Activated CD8-positive, alpha-beta memory T cell treated with anti-CD3 and anti-CD28 coated beads, Interleukin-2, amount 10 ng/mL, durations not matched to agents 7 days and 5 days (primary cell): ENCODE measurements at regions not wholly inside any gene's neighbourhood (a gene's known extent, or its start where the extent isn't known, plus 50 kb on each side); places are given as distances from the start of the nearest gene placed in this dataset.

ENCODE experiments used
- ATAC-seq: fragments of 150-1000 bp; cut with Tn5 transposase; one replicate; pipeline ENCODE4 v1.10.0; 2021; ENCODE audit warnings: moderate library complexity
- CTCF ChIA-PET: fragments of 350-600 bp; sonication (Branson Sonifier 250); formaldehyde crosslinking; loops from one replicate; lab custom pipeline; 2021; ENCODE audit warnings: antibody characterized with exemption; lab: Charles Lee
- DNase-seq: peaks from one replicate; pipeline ENCODE4 v3.0.0-alpha.2; 2020
- H3K27ac Mint-ChIP-seq: one replicate; pipeline ENCODE4 v1.8.0; 2021; ENCODE audit warnings: mild to moderate bottlenecking, mixed read lengths
- H3K27me3 Mint-ChIP-seq: one replicate; pipeline ENCODE4 v1.8.0; 2021; ENCODE audit warnings: mixed read lengths
- H3K36me3 Mint-ChIP-seq: one replicate; pipeline ENCODE4 v1.8.0; 2021; ENCODE audit warnings: mild to moderate bottlenecking, mixed read lengths
- H3K4me1 Mint-ChIP-seq: one replicate; pipeline ENCODE4 v1.8.0; 2021; ENCODE audit warnings: mixed read lengths
- H3K4me3 Mint-ChIP-seq: one replicate; pipeline ENCODE4 v1.8.0; 2021; ENCODE audit warnings: mild to moderate bottlenecking, moderate library complexity, mixed read lengths
- H3K9me3 Mint-ChIP-seq: one replicate; pipeline ENCODE4 v1.8.0; 2022; ENCODE audit warnings: low read depth, mixed read lengths

- no peaks in the 10 kb centered on the region for H3K36me3 Mint-ChIP-seq
Observed at GRCh38 chr20:17141568-17141967, 85.3 kb upstream of the PCSK2 start.

GRCh38 chr20:17142666-17143065 is 84.2 kb upstream of the PCSK2 start:
- no peak for ATAC-seq
- no peak for DNase-seq
- no peaks in the 10 kb centered on the region for H3K27me3 Mint-ChIP-seq
- H3K36me3 Mint-ChIP-seq: no peaks in the 10 kb centered on the region
- H3K27ac Mint-ChIP-seq: no peak overlapping the region
- peaks cover 5% of the 10 kb centered on the region for H3K9me3 Mint-ChIP-seq
- H3K4me3 Mint-ChIP-seq: no peak overlapping the region
- CTCF ChIA-PET: no interaction called here
- no peaks in the 10 kb centered on the region for H3K4me1 Mint-ChIP-seq

More at GRCh38 chr20:17141568-17141967, 85.3 kb upstream of the PCSK2 start:
- H3K4me3 Mint-ChIP-seq: no peak overlapping the region
- H3K4me1 Mint-ChIP-seq: no peaks in the 10 kb centered on the region
- H3K27ac Mint-ChIP-seq: no peak overlapping the region
- no peak for DNase-seq
- H3K27me3 Mint-ChIP-seq: no peaks in the 10 kb centered on the region
- peaks cover 5% of the 10 kb centered on the region for H3K9me3 Mint-ChIP-seq
- ATAC-seq: no peak
- CTCF ChIA-PET: no interaction called here

GRCh38 chr20:17150858-17151257 is 76.0 kb upstream of the PCSK2 start:
- DNase-seq (no peak), ATAC-seq (no peak)
- Mint-ChIP-seq H3K9me3 (peaks cover 4% of the 10 kb centered on the region), H3K27ac (no peak overlapping the region), H3K27me3 (no peaks in the 10 kb centered on the region), H3K4me1 (no peaks in the 10 kb centered on the region), H3K36me3 (no peaks in the 10 kb centered on the region), H3K4me3 (no peak overlapping the region)
- CTCF ChIA-PET: no interaction called here

- Mint-ChIP-seq H3K27me3 (no peaks in the 10 kb centered on the region), H3K4me3 (no peak overlapping the region), H3K9me3 (peaks cover 2% of the 10 kb centered on the region), H3K4me1 (no peaks in the 10 kb centered on the region), H3K36me3 (no peaks in the 10 kb centered on the region), H3K27ac (no peak overlapping the region)
- ATAC-seq: no peak
- CTCF ChIA-PET: no interaction called here
- no peak for DNase-seq
Observed at GRCh38 chr20:17155401-17155800, 71.4 kb upstream of the PCSK2 start.

- CTCF ChIA-PET: no interaction called here
Observed at GRCh38 chr20:17158701-17159100, 68.1 kb upstream of the PCSK2 start.

GRCh38 chr20:17161673-17162481 is 65.0 kb upstream of the PCSK2 start:
- no peak overlapping the region for H3K27ac Mint-ChIP-seq
- no peaks in the 10 kb centered on the region for H3K4me1 Mint-ChIP-seq
- no peaks in the 10 kb centered on the region for H3K9me3 Mint-ChIP-seq
- no peaks in the 10 kb centered on the region for H3K27me3 Mint-ChIP-seq
- CTCF ChIA-PET: no interaction called here
- DNase-seq (no peak), ATAC-seq (no peak)
- H3K4me3 Mint-ChIP-seq: no peak overlapping the region
- no peaks in the 10 kb centered on the region for H3K36me3 Mint-ChIP-seq

More at GRCh38 chr20:17158701-17159100, 68.1 kb upstream of the PCSK2 start:
- H3K4me3 Mint-ChIP-seq: no peak overlapping the region
- DNase-seq (no peak), ATAC-seq (no peak)
- H3K4me1 Mint-ChIP-seq: no peaks in the 10 kb centered on the region
- no peaks in the 10 kb centered on the region for H3K27me3 Mint-ChIP-seq
- H3K36me3 Mint-ChIP-seq: no peaks in the 10 kb centered on the region
- no peak overlapping the region for H3K27ac Mint-ChIP-seq
- peaks cover 2% of the 10 kb centered on the region for H3K9me3 Mint-ChIP-seq

GRCh38 chr20:17168026-17168612 is 58.7 kb upstream of the PCSK2 start:
- no peaks in the 10 kb centered on the region for H3K9me3 Mint-ChIP-seq

GRCh38 chr20:17169585-17170136 is 57.2 kb upstream of the PCSK2 start:
- no peaks in the 10 kb centered on the region for H3K9me3 Mint-ChIP-seq
- H3K4me3 Mint-ChIP-seq: no peak overlapping the region
- H3K27ac Mint-ChIP-seq: no peak overlapping the region
- CTCF ChIA-PET: no interaction called here
- no peaks in the 10 kb centered on the region for H3K27me3 Mint-ChIP-seq
- ATAC-seq: no peak
- H3K36me3 Mint-ChIP-seq: no peaks in the 10 kb centered on the region
- DNase-seq: no peak
- no peaks in the 10 kb centered on the region for H3K4me1 Mint-ChIP-seq

More at GRCh38 chr20:17168026-17168612, 58.7 kb upstream of the PCSK2 start:
- no peak overlapping the region for H3K4me3 Mint-ChIP-seq
- no peaks in the 10 kb centered on the region for H3K36me3 Mint-ChIP-seq
- no peaks in the 10 kb centered on the region for H3K4me1 Mint-ChIP-seq
- DNase-seq: no peak
- no peak overlapping the region for H3K27ac Mint-ChIP-seq
- CTCF ChIA-PET: no interaction called here
- ATAC-seq: no peak
- H3K27me3 Mint-ChIP-seq: no peaks in the 10 kb centered on the region

- no peak overlapping the region for H3K27ac Mint-ChIP-seq
- ATAC-seq: no peak
- no peak for DNase-seq
- CTCF ChIA-PET: no interaction called here
- no peaks in the 10 kb centered on the region for H3K4me1 Mint-ChIP-seq
- H3K27me3 Mint-ChIP-seq: no peaks in the 10 kb centered on the region
- H3K36me3 Mint-ChIP-seq: no peaks in the 10 kb centered on the region
- no peak overlapping the region for H3K4me3 Mint-ChIP-seq
- H3K9me3 Mint-ChIP-seq: no peaks in the 10 kb centered on the region
Observed at GRCh38 chr20:17171746-17172280, 55.0 kb upstream of the PCSK2 start.

- ATAC-seq: no peak
- CTCF ChIA-PET: no interaction called here
- no peaks in the 10 kb centered on the region for H3K4me1 Mint-ChIP-seq
Observed at GRCh38 chr20:17172836-17173516, 53.9 kb upstream of the PCSK2 start.

More at GRCh38 chr20:17172836-17173516, 53.9 kb upstream of the PCSK2 start:
- H3K4me3 Mint-ChIP-seq: no peak overlapping the region
- no peak for DNase-seq
- no peak overlapping the region for H3K27ac Mint-ChIP-seq
- no peaks in the 10 kb centered on the region for H3K9me3 Mint-ChIP-seq
- H3K27me3 Mint-ChIP-seq: no peaks in the 10 kb centered on the region
- no peaks in the 10 kb centered on the region for H3K36me3 Mint-ChIP-seq
